Peyer's patch (tissue), 4 donors: ENCODE measurements at regions not wholly inside any gene's neighbourhood (a gene's known extent, or its start where the extent isn't known, plus 50 kb on each side); places are given as distances from the start of the nearest gene placed in this dataset.

Experiments
- POLR2A ChIP-seq, 2 donors: fragments of 450-650 bp; IDR thresholded peaks; one replicate each; pipeline ENCODE4 v1.5.1; 2017; ENCODE audit warnings: antibody characterized with exemption in 2 of 2, mild to moderate bottlenecking in 2 of 2, moderate library complexity in 2 of 2
- TF ChIP-seq, protein P1 (sequence below), 6 experiments: fragments of 450-650 bp in 4 of 6; fragments of 200-600 bp in 2 of 6; sonication (generic) in 1 of 6; IDR thresholded peaks; one replicate each; pipeline ENCODE4 v1.5.1; 2017 to 2019; ENCODE audit warnings: antibody characterized with exemption in 6 of 6, mild to moderate bottlenecking in 3 of 6, moderate library complexity in 1 of 6

DNA sequence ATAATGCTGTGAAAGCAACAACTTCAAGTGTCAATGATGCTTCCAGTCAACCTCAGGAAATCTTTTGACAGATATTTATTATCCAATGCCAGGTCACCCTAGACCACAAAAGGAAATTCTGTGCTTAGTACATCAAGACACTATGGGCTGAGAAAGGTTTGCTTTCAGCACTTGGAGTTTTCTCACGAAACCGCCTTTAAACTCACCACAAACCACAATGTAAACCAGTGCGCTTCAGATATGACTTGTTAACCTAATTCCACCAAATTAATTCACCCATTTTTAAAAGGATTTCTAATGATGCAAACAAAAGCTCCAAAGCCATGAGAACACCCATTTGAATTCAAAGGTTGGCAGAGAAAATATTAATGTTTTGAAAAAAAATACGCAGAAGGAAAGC lies 292.9 kb upstream of the NR2F2 start:
- TF ChIP-seq, protein P1, sequence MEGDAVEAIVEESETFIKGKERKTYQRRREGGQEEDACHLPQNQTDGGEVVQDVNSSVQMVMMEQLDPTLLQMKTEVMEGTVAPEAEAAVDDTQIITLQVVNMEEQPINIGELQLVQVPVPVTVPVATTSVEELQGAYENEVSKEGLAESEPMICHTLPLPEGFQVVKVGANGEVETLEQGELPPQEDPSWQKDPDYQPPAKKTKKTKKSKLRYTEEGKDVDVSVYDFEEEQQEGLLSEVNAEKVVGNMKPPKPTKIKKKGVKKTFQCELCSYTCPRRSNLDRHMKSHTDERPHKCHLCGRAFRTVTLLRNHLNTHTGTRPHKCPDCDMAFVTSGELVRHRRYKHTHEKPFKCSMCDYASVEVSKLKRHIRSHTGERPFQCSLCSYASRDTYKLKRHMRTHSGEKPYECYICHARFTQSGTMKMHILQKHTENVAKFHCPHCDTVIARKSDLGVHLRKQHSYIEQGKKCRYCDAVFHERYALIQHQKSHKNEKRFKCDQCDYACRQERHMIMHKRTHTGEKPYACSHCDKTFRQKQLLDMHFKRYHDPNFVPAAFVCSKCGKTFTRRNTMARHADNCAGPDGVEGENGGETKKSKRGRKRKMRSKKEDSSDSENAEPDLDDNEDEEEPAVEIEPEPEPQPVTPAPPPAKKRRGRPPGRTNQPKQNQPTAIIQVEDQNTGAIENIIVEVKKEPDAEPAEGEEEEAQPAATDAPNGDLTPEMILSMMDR (IDR thresholded peaks at IDR 0.05) = no peak
- no peak for TF ChIP-seq POLR2A (IDR thresholded peaks at IDR 0.05)
